Nephron progenitor cell (in vitro differentiated cells): ENCODE measurements at regions not wholly inside any gene's neighbourhood (a gene's known extent, or its start where the extent isn't known, plus 50 kb on each side); places are given as distances from the start of the nearest gene placed in this dataset.

Source experiments
- DNase-seq: peaks from one replicate; pipeline ENCODE4 v3.0.0; 2021
- H3K27ac Mint-ChIP-seq: 2 replicates; pipeline ENCODE4 v1.8.0; 2021; ENCODE audit warnings: mild to moderate bottlenecking, moderate library complexity, mixed read lengths
- H3K27me3 Mint-ChIP-seq: 2 replicates; pipeline ENCODE4 v1.8.0; 2021; ENCODE audit warnings: mild to moderate bottlenecking, low read depth, mixed read lengths; ENCODE audit not compliant: poor library complexity
- H3K36me3 Mint-ChIP-seq: 2 replicates; pipeline ENCODE4 v1.8.0; 2021; ENCODE audit warnings: low read depth, mixed read lengths
- H3K4me1 Mint-ChIP-seq: 2 replicates; pipeline ENCODE4 v1.8.0; 2021; ENCODE audit warnings: mixed read lengths
- H3K4me3 Mint-ChIP-seq: 2 replicates; pipeline ENCODE4 v1.8.0; 2021; ENCODE audit warnings: mild to moderate bottlenecking, moderate library complexity, mixed read lengths
- H3K9me3 Mint-ChIP-seq: 2 replicates; pipeline ENCODE4 v1.8.0; 2021; ENCODE audit warnings: mild to moderate bottlenecking, moderate library complexity, mixed read lengths
- CTCF ChIP-seq: fragments of 200-600 bp; sonication (generic); IDR thresholded peaks from 2 replicates; pipeline ENCODE4 v1.5.0; 2021; ENCODE audit warnings: antibody characterized with exemption

- Mint-ChIP-seq H3K4me1 (peaks cover 9% of the 10 kb centered on the region), H3K27ac (no peak overlapping the region), H3K36me3 (no peaks in the 10 kb centered on the region), H3K4me3 (no peak overlapping the region), H3K27me3 (no peaks in the 10 kb centered on the region), H3K9me3 (no peaks in the 10 kb centered on the region)
- TF ChIP-seq CTCF = no peak
- no peak for DNase-seq
Observed at GRCh38 chr2:23292024-23292423, 93.0 kb upstream of the KLHL29 start.

GRCh38 chr2:23293063-23293462, 91.9 kb upstream of the KLHL29 start:
- H3K36me3 Mint-ChIP-seq = no peaks in the 10 kb centered on the region
- no peak overlapping the region for H3K27ac Mint-ChIP-seq
- TF ChIP-seq CTCF = no peak
- no peak for DNase-seq
- H3K4me3 Mint-ChIP-seq = no peak overlapping the region
- H3K9me3 Mint-ChIP-seq = no peaks in the 10 kb centered on the region
- H3K4me1 Mint-ChIP-seq = no peaks in the 10 kb centered on the region
- H3K27me3 Mint-ChIP-seq = no peaks in the 10 kb centered on the region

GRCh38 chr2:23293731-23294130, 91.2 kb upstream of the KLHL29 start:
- no peaks in the 10 kb centered on the region for H3K27me3 Mint-ChIP-seq
- no peaks in the 10 kb centered on the region for H3K4me1 Mint-ChIP-seq
- H3K9me3 Mint-ChIP-seq = no peaks in the 10 kb centered on the region
- no peak for DNase-seq
- H3K4me3 Mint-ChIP-seq = no peak overlapping the region
- TF ChIP-seq CTCF = no peak
- no peaks in the 10 kb centered on the region for H3K36me3 Mint-ChIP-seq
- no peak overlapping the region for H3K27ac Mint-ChIP-seq

- DNase-seq = no peak
- Mint-ChIP-seq H3K27me3 (no peaks in the 10 kb centered on the region), H3K4me1 (no peaks in the 10 kb centered on the region), H3K9me3 (no peaks in the 10 kb centered on the region), H3K4me3 (no peak overlapping the region), H3K36me3 (no peaks in the 10 kb centered on the region), H3K27ac (no peak overlapping the region)
- no peak for TF ChIP-seq CTCF
Observed at GRCh38 chr2:23294238-23294637, 90.7 kb upstream of the KLHL29 start.

GRCh38 chr2:23296691-23297090, 88.3 kb upstream of the KLHL29 start:
- Mint-ChIP-seq H3K9me3 (no peaks in the 10 kb centered on the region), H3K4me1 (no peaks in the 10 kb centered on the region), H3K27ac (no peak overlapping the region), H3K27me3 (peaks cover 7% of the 10 kb centered on the region), H3K4me3 (no peak overlapping the region), H3K36me3 (no peaks in the 10 kb centered on the region)
- no peak for DNase-seq
- no peak for TF ChIP-seq CTCF

- H3K36me3 Mint-ChIP-seq = no peaks in the 10 kb centered on the region
- H3K9me3 Mint-ChIP-seq = no peaks in the 10 kb centered on the region
- no peak overlapping the region for H3K27ac Mint-ChIP-seq
- no peak for DNase-seq
- TF ChIP-seq CTCF = no peak
- no peaks in the 10 kb centered on the region for H3K4me1 Mint-ChIP-seq
- no peak overlapping the region for H3K4me3 Mint-ChIP-seq
- peaks cover 7% of the 10 kb centered on the region for H3K27me3 Mint-ChIP-seq
Observed at GRCh38 chr2:23297112-23297511, 87.9 kb upstream of the KLHL29 start.
